ENCODE measurements at regions not wholly inside any gene's neighbourhood (a gene's known extent, or its start where the extent isn't known, plus 50 kb on each side); places are given as distances from the start of the nearest gene placed in this dataset.

- DNase-seq (ENCODE audit: low spot score) (no peak), ATAC-seq (ENCODE audit: low FRiP score) (no peak)
- TF ChIP-seq CTCF (IDR thresholded peaks at IDR 0.05): no peak
These were observed 268.8 kb upstream of the RPL38 start for GRCh38 chr17:73934696-73935095.

GRCh38 chr17:73936908-73937627 is 266.4 kb upstream of the RPL38 start:
- ATAC-seq (ENCODE audit: low FRiP score): no peak
- no peak for DNase-seq (ENCODE audit: low spot score)
- no peak for TF ChIP-seq CTCF (IDR thresholded peaks at IDR 0.05)

GRCh38 chr17:73938706-73939105 is 264.8 kb upstream of the RPL38 start:
- DNase-seq (ENCODE audit: low spot score): no peak
- TF ChIP-seq CTCF (IDR thresholded peaks at IDR 0.05): no peak
- ATAC-seq (ENCODE audit: low FRiP score): no peak

- no peak for TF ChIP-seq CTCF (IDR thresholded peaks at IDR 0.05)
- DNase-seq (ENCODE audit: low spot score) (no peak), ATAC-seq (ENCODE audit: low FRiP score) (no peak)
These were observed 263.7 kb upstream of the RPL38 start for GRCh38 chr17:73939806-73940205.

GRCh38 chr17:73940511-73940910 is 263.0 kb upstream of the RPL38 start:
- no peak for TF ChIP-seq CTCF (IDR thresholded peaks at IDR 0.05)
- ATAC-seq (ENCODE audit: low FRiP score): no peak
- no peak for DNase-seq (ENCODE audit: low spot score)

GRCh38 chr17:73941919-73942530 is 261.5 kb upstream of the RPL38 start:
- DNase-seq (ENCODE audit: low spot score): no peak
- no peak for TF ChIP-seq CTCF (IDR thresholded peaks at IDR 0.05)
- no peak for ATAC-seq (ENCODE audit: low FRiP score)

Data from omental fat pad (tissue), 3 donors.